ENCODE measurements at regions not wholly inside any gene's neighbourhood (a gene's known extent, or its start where the extent isn't known, plus 50 kb on each side); places are given as distances from the start of the nearest gene placed in this dataset.

- H3K79me2 ChIP-seq (ENCODE audit: control insufficient read depth, insufficient read depth, low read length) = no peaks in the 10 kb centered on the region
- no peaks in the 10 kb centered on the region for H3K36me3 ChIP-seq (replicated peaks in 1 of 2; ENCODE audit: control extremely low read depth in 1 of 2, control insufficient read depth in 1 of 2, extremely low read depth in 1 of 2, insufficient read depth in 2 of 2, low read length in 1 of 2)
- CTCF ChIA-PET = no interaction called here
- H3K4me3 Mint-ChIP-seq = no peak overlapping the region
- POLR2A ChIA-PET = no interaction called here
- TF ChIP-seq CTCF (IDR thresholded peaks at IDR 0.05) = no peak
- TF ChIP-seq EZH2 (IDR thresholded peaks at IDR 0.05; ENCODE audit: borderline replicate concordance, insufficient read depth, low read depth, low read length, poor library complexity, severe bottlenecking) = no peak
- no peaks in the 10 kb centered on the region for H3K4me1 ChIP-seq (ENCODE audit: control insufficient read depth in 2 of 2, insufficient read depth in 2 of 2, low read length in 2 of 2)
- H3K4me3 ChIP-seq (ENCODE audit: control extremely low read depth in 1 of 5, extremely low read depth in 1 of 5, insufficient read depth in 1 of 5, low read depth in 2 of 5, low read length in 4 of 5) = no peak overlapping the region
- no peaks in the 10 kb centered on the region for H4K20me1 ChIP-seq (ENCODE audit: control insufficient read depth, insufficient read depth, low read length, poor library complexity, severe bottlenecking)
- no peaks in the 10 kb centered on the region for H3K27me3 ChIP-seq (replicated peaks in 1 of 4; ENCODE audit: control extremely low read depth in 1 of 4, control insufficient read depth in 3 of 4, insufficient read depth in 4 of 4, low read length in 3 of 4)
- no peak overlapping the region for H3K4me2 ChIP-seq (replicated peaks; ENCODE audit: low read depth, low read length, poor library complexity, severe bottlenecking)
- 97% methylated on average over 16 of the region's 16 CpGs for WGBS (ENCODE audit: insufficient coverage)
- H3K9ac ChIP-seq (ENCODE audit: low read length) = no peak overlapping the region
- no peak overlapping the region for H3K27ac Mint-ChIP-seq
- intact Hi-C loops (cut with micrococcal nuclease) = no loop called here
- no peaks in the 10 kb centered on the region for H3K27me3 Mint-ChIP-seq
- no peak overlapping the region for H3K27ac ChIP-seq (ENCODE audit: low read length in 2 of 2)
- no peak overlapping the region for H2AFZ ChIP-seq (ENCODE audit: insufficient read depth, low read depth, low read length, poor library complexity, severe bottlenecking)
- ATAC-seq (ENCODE audit: low read depth) (no peak), DNase-seq (no peak)
- H3K4me1 Mint-ChIP-seq = no peaks in the 10 kb centered on the region
- H3K9me3 Mint-ChIP-seq (ENCODE audit: insufficient read depth) = peaks cover 10% of the 10 kb centered on the region
- peaks cover 0 to 20% (median 0%) of the 10 kb centered on the region in 3 donors for H3K9me3 ChIP-seq (ENCODE audit: control extremely low read depth in 1 of 3, control insufficient read depth in 2 of 3, insufficient read depth in 1 of 3, low read length in 2 of 3)
Observed at GRCh38 chr5:4581289-4581688, 558.8 kb upstream of the ADAMTS16 start.

- DNase-seq = no peak
- CTCF ChIA-PET = no interaction called here
Observed at GRCh38 chr5:4584982-4585381, 555.1 kb upstream of the ADAMTS16 start.

More at GRCh38 chr5:4584982-4585381, 555.1 kb upstream of the ADAMTS16 start:
- Histone ChIP-seq H3K27me3 (replicated peaks in 1 of 4; ENCODE audit: control extremely low read depth in 1 of 4, control insufficient read depth in 3 of 4, insufficient read depth in 4 of 4, low read length in 3 of 4) (no peaks in the 10 kb centered on the region), H3K4me2 (replicated peaks; ENCODE audit: low read depth, low read length, poor library complexity, severe bottlenecking) (no peak overlapping the region), H4K20me1 (ENCODE audit: control insufficient read depth, insufficient read depth, low read length, poor library complexity, severe bottlenecking) (no peaks in the 10 kb centered on the region), H3K9me3 (ENCODE audit: control extremely low read depth in 1 of 3, control insufficient read depth in 2 of 3, insufficient read depth in 1 of 3, low read length in 2 of 3) (peaks cover 0 to 20% (median 0%) of the 10 kb centered on the region in 3 donors), H3K4me3 (ENCODE audit: control extremely low read depth in 1 of 5, extremely low read depth in 1 of 5, insufficient read depth in 1 of 5, low read depth in 2 of 5, low read length in 4 of 5) (no peak overlapping the region), H3K36me3 (replicated peaks in 1 of 2; ENCODE audit: control extremely low read depth in 1 of 2, control insufficient read depth in 1 of 2, extremely low read depth in 1 of 2, insufficient read depth in 2 of 2, low read length in 1 of 2) (no peaks in the 10 kb centered on the region), H2AFZ (ENCODE audit: insufficient read depth, low read depth, low read length, poor library complexity, severe bottlenecking) (no peak overlapping the region), H3K9ac (ENCODE audit: low read length) (no peak overlapping the region), H3K27ac (ENCODE audit: low read length in 2 of 2) (no peak overlapping the region), H3K4me1 (ENCODE audit: control insufficient read depth in 2 of 2, insufficient read depth in 2 of 2, low read length in 2 of 2) (no peaks in the 10 kb centered on the region), H3K79me2 (ENCODE audit: control insufficient read depth, insufficient read depth, low read length) (no peaks in the 10 kb centered on the region)
- no peaks in the 10 kb centered on the region for H3K27me3 Mint-ChIP-seq
- peaks cover 12% of the 10 kb centered on the region for H3K9me3 Mint-ChIP-seq (ENCODE audit: insufficient read depth)
- POLR2A ChIA-PET = no interaction called here
- 81% methylated on average over 7 of the region's 8 CpGs for WGBS (ENCODE audit: insufficient coverage)
- intact Hi-C loops (cut with micrococcal nuclease) = no loop called here
- no peak overlapping the region for H3K4me3 Mint-ChIP-seq
- ATAC-seq (ENCODE audit: low read depth) = no peak
- no peak overlapping the region for H3K27ac Mint-ChIP-seq
- TF ChIP-seq CTCF (IDR thresholded peaks at IDR 0.05) (no peak), EZH2 (IDR thresholded peaks at IDR 0.05; ENCODE audit: borderline replicate concordance, insufficient read depth, low read depth, low read length, poor library complexity, severe bottlenecking) (no peak)
- H3K4me1 Mint-ChIP-seq = no peaks in the 10 kb centered on the region
